HG03521 (cell line): ENCODE measurements at regions not wholly inside any gene's neighbourhood (a gene's known extent, or its start where the extent isn't known, plus 50 kb on each side); places are given as distances from the start of the nearest gene placed in this dataset.

Experiments used
- ATAC-seq: cut with Tn5 transposase; IDR thresholded peaks from one replicate; pipeline ENCODE4 v1.9.1; 2021; ENCODE audit warnings: mild to moderate bottlenecking, moderate library complexity; ENCODE audit not compliant: unreplicated experiment

GRCh38 chr16:87068762-87069150, 248.4 kb downstream of the C16orf95 start:
- no peak for ATAC-seq

GRCh38 chr16:87070657-87071056, 246.5 kb downstream of the C16orf95 start:
- ATAC-seq = no peak

GRCh38 chr16:87072101-87072500, 245.1 kb downstream of the C16orf95 start:
- no peak for ATAC-seq

GRCh38 chr16:87074641-87075318, 242.4 kb downstream of the C16orf95 start:
- peak; percentile 69 for ATAC-seq

GRCh38 chr16:87075319-87075860, 241.8 kb downstream of the C16orf95 start:
- ATAC-seq = no peak

DNA sequence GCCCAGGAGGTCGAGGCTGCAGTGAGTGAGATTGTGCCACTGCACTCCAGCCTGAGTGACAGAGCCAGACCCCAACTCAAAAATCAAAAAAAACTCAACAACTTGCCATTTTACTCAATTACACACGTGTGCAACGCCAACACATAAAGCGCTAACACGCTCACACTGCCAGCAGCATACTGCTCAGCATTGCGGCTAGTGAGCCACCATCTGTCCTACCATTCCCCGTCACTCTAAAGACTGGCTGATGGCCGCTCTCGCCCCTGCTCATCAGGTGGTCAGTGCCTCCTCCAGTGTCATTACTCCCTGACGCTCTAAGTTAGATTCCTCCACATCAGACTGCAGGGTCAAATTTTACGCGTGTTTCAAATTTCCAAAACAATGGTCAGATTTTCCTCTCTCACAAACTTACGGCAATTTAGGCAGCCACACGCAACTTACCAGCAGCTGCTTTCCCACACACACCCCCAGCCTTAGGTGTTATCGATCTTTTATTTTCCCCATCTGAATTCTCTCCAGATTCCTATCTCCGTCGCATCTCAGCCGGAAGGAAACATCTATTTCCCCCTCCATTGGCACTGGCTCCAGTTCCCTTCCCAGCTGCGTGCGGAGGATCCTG, 240.8 kb downstream of the C16orf95 start:
- ATAC-seq = no peak

- no peak for ATAC-seq
Measured at GRCh38 chr16:87076950-87077749, 240.0 kb downstream of the C16orf95 start.

- ATAC-seq = no peak
Measured at GRCh38 chr16:87077750-87078127, 239.5 kb downstream of the C16orf95 start.

DNA sequence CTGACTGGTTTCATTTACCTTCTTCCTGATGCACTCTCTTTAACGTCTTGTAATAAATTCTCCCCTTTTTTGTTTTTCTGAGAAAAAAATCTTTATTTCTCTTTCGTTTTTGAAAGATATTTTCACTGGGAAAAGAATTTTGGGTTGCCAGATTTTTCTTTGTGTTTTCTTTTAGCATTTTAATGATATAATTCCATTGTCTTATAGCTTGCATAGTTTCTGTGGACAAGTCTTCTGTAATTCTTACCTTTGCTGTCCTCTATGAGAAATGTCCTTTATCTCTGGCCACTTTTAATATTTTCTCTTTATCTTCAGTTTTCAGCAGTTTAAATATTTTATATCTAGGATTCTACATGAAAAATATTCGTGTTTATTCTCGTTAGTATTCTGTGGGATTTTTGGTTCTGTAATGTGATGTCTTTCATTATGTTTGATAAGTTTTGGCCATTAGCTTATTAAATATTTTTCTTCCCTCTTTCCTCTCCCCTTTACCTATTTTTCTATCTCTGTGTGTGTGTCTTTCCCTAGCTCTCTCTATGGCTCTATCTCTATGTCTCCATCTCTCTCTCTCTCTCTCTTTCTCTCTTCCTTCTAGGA, 236.5 kb downstream of the C16orf95 start:
- ATAC-seq = no peak

GRCh38 chr16:87085441-87085840, 231.8 kb downstream of the C16orf95 start:
- no peak for ATAC-seq

- no peak for ATAC-seq
Measured at GRCh38 chr16:87086156-87086555, 231.0 kb downstream of the C16orf95 start.

GRCh38 chr16:87086575-87086974, 230.6 kb downstream of the C16orf95 start:
- no peak for ATAC-seq

- ATAC-seq = no peak
Measured at GRCh38 chr16:87092958-87093357, 224.2 kb downstream of the C16orf95 start.

GRCh38 chr16:87093804-87094555, 223.2 kb downstream of the C16orf95 start:
- ATAC-seq = no peak

DNA sequence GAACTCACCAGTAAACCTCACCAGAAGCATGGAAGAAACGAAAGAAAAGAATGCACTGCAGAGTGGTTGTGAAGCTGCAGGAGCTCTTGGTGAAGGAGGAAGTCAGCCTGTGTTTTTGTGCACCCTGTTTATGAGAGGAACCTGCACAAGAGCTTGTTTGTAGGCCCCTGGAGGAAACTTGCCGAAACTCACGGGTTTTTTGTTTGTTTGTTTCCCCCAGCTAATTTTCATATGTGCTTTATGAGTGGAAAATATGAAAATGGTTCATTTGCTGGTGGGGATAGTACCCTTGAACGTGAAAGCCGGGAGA, 222.7 kb downstream of the C16orf95 start:
- no peak for ATAC-seq

GRCh38 chr16:87095271-87095670, 221.9 kb downstream of the C16orf95 start:
- ATAC-seq = no peak

GRCh38 chr16:87096746-87097333, 220.4 kb downstream of the C16orf95 start:
- no peak for ATAC-seq

GRCh38 chr16:87098361-87098760, 218.8 kb downstream of the C16orf95 start:
- no peak for ATAC-seq

DNA sequence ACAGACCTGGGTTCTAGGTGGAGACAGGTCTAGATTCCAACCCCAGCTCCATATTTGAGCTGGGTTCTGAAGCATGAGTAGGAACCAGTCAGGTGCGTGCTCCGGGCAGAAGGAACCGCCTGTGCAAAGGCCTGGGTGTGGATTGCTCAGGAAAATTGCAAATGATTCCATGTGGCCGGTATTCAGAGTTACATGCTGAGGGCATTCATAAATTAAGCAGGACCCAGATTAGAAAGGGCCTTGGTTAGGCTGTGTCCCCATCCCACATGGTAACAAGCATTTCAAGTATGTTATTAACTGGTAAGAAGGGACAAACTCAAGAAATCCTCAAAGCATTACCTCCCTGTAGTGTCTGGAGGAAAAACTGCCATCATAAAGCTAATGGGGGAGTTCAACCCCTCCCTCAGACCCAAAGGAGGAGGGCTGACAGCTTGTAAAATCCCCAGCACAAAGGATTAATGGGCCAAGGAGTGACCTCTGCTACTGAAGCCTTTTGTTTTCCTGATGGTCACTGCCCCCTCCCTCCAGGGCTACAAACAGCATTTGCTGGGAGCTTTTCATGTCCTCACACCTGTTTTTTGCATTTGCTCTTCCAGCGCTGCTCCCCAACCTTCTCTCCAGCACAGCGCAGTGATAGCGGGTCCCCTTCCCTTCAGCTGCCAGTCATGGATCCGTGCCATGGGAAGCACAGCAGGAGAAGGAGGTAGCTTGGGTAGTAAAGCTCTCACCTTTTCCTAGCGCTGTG, 218.0 kb downstream of the C16orf95 start:
- no peak for ATAC-seq
